Vagina (tissue), 2 donors: ENCODE measurements at regions not wholly inside any gene's neighbourhood (a gene's known extent, or its start where the extent isn't known, plus 50 kb on each side); places are given as distances from the start of the nearest gene placed in this dataset.

Experiments used
- DNase-seq, 2 donors: peaks; one replicate each; pipeline ENCODE4 v3.0.0-alpha.2; 2017; ENCODE audit errors: extremely low spot score in 2 of 2
- H3K27ac ChIP-seq: fragments of 200-600 bp; sonication (generic); one replicate; pipeline ENCODE4 v1.5.1; 2019
- H3K27me3 ChIP-seq: fragments of 200-600 bp; sonication (generic); one replicate; pipeline ENCODE4 v1.5.1; 2019
- H3K36me3 ChIP-seq, 2 donors: fragments of 200-600 bp; sonication (generic); one replicate each; pipeline ENCODE4 v1.5.1; 2017 to 2019
- H3K4me1 ChIP-seq: fragments of 200-600 bp; sonication (generic); one replicate; pipeline ENCODE4 v1.5.1; 2019
- H3K4me3 ChIP-seq, 2 donors: fragments of 200-600 bp; sonication (generic); 1 replicate in 1 of 2; 2 replicates in 1 of 2; pipeline ENCODE4 v1.5.1; 2016 to 2019
- H3K9me3 ChIP-seq: fragments of 200-600 bp; sonication (generic); one replicate; pipeline ENCODE4 v1.5.1; 2019
- POLR2A ChIP-seq, 2 donors: fragments of 450-650 bp; IDR thresholded peaks; one replicate each; pipeline ENCODE4 v1.6.1; 2017; ENCODE audit warnings: antibody characterized with exemption in 2 of 2, mild to moderate bottlenecking in 2 of 2, moderate library complexity in 2 of 2
- POLR2AphosphoS5 ChIP-seq, 2 donors: sonication (generic); formaldehyde crosslinking; IDR thresholded peaks; one replicate each; pipeline ENCODE4 v1.9.0; 2017; ENCODE audit warnings: antibody characterized with exemption in 2 of 2, mild to moderate bottlenecking in 2 of 2, low read depth in 1 of 2; ENCODE audit not compliant: insufficient read depth in 1 of 2
- intact Hi-C: fragments of 100-400 bp; cut with DNase I; formaldehyde crosslinking; loops from one replicate; pipeline ENCODE4 v1.15.1; 2023
- TF ChIP-seq, protein P1 (sequence below), 3 experiments: fragments of 450-650 bp in 2 of 3; fragments of 200-600 bp in 1 of 3; sonication (generic) in 1 of 3; IDR thresholded peaks; one replicate each; pipeline ENCODE4 v1.5.1; 2017 to 2019; ENCODE audit warnings: antibody characterized with exemption in 3 of 3, mild to moderate bottlenecking in 2 of 3, moderate library complexity in 2 of 3

GRCh38 chr9:27750566-27750965 lies 177.3 kb upstream of the C9orf72 start:
- intact Hi-C loops: no loop called here
- TF ChIP-seq POLR2A (IDR thresholded peaks at IDR 0.05) (no peak), POLR2AphosphoS5 (IDR thresholded peaks at IDR 0.05; ENCODE audit: insufficient read depth in 1 of 2, low read depth in 1 of 2) (no peak)
- TF ChIP-seq, protein P1, sequence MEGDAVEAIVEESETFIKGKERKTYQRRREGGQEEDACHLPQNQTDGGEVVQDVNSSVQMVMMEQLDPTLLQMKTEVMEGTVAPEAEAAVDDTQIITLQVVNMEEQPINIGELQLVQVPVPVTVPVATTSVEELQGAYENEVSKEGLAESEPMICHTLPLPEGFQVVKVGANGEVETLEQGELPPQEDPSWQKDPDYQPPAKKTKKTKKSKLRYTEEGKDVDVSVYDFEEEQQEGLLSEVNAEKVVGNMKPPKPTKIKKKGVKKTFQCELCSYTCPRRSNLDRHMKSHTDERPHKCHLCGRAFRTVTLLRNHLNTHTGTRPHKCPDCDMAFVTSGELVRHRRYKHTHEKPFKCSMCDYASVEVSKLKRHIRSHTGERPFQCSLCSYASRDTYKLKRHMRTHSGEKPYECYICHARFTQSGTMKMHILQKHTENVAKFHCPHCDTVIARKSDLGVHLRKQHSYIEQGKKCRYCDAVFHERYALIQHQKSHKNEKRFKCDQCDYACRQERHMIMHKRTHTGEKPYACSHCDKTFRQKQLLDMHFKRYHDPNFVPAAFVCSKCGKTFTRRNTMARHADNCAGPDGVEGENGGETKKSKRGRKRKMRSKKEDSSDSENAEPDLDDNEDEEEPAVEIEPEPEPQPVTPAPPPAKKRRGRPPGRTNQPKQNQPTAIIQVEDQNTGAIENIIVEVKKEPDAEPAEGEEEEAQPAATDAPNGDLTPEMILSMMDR (IDR thresholded peaks at IDR 0.05): no peak
- Histone ChIP-seq H3K4me3 (no peak overlapping the region), H3K9me3 (no peaks in the 10 kb centered on the region), H3K36me3 (no peaks in the 10 kb centered on the region), H3K27me3 (no peaks in the 10 kb centered on the region), H3K4me1 (no peaks in the 10 kb centered on the region), H3K27ac (no peak overlapping the region)
- no peak for DNase-seq

- Histone ChIP-seq H3K36me3 (no peaks in the 10 kb centered on the region), H3K9me3 (no peaks in the 10 kb centered on the region), H3K27me3 (no peaks in the 10 kb centered on the region), H3K27ac (no peak overlapping the region), H3K4me3 (no peak overlapping the region), H3K4me1 (no peaks in the 10 kb centered on the region)
- intact Hi-C loops: no loop called here
- DNase-seq: no peak
- TF ChIP-seq POLR2AphosphoS5 (IDR thresholded peaks at IDR 0.05; ENCODE audit: insufficient read depth in 1 of 2, low read depth in 1 of 2) (no peak), POLR2A (IDR thresholded peaks at IDR 0.05) (no peak)
- TF ChIP-seq, protein P1 (IDR thresholded peaks at IDR 0.05): no peak
These were observed 178.8 kb upstream of the C9orf72 start for GRCh38 chr9:27752069-27752468.

GRCh38 chr9:27755846-27756245 lies 182.6 kb upstream of the C9orf72 start:
- no peak overlapping the region for H3K4me3 ChIP-seq
- H3K36me3 ChIP-seq: no peaks in the 10 kb centered on the region
- no peaks in the 10 kb centered on the region for H3K9me3 ChIP-seq
- TF ChIP-seq POLR2AphosphoS5 (IDR thresholded peaks at IDR 0.05; ENCODE audit: insufficient read depth in 1 of 2, low read depth in 1 of 2): no peak
- TF ChIP-seq, protein P1 (IDR thresholded peaks at IDR 0.05): no peak
- TF ChIP-seq POLR2A (IDR thresholded peaks at IDR 0.05): no peak
- no peak overlapping the region for H3K27ac ChIP-seq
- intact Hi-C loops: no loop called here
- DNase-seq: no peak
- H3K4me1 ChIP-seq: no peaks in the 10 kb centered on the region
- no peaks in the 10 kb centered on the region for H3K27me3 ChIP-seq

DNA sequence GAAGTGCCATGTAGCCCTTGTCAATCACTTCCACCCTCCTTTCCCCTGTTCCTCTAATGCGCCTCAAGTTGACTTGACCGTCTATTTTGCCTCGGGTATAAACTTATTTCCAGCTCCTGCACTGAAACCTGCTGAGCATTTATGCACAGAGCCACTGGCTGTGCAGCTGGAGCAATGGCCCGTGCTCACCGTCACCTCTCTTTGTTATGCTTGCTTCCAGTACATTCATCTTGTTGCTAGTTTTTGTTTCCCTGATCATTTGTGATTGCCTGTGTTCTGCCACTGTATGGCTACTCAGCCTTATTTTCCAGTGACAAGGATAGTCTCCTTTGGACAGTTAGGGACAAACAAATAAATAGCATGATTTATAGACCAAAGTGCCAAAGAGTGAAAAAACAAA lies 183.1 kb upstream of the C9orf72 start:
- no peak for TF ChIP-seq POLR2A (IDR thresholded peaks at IDR 0.05)
- Histone ChIP-seq H3K27me3 (no peaks in the 10 kb centered on the region), H3K27ac (no peak overlapping the region), H3K4me3 (no peak overlapping the region), H3K9me3 (no peaks in the 10 kb centered on the region), H3K4me1 (no peaks in the 10 kb centered on the region), H3K36me3 (no peaks in the 10 kb centered on the region)
- intact Hi-C loops: no loop called here
- DNase-seq: no peak

GRCh38 chr9:27763831-27764230 lies 190.6 kb upstream of the C9orf72 start:
- DNase-seq: no peak
- intact Hi-C loops: no loop called here
- H3K4me1 ChIP-seq: no peaks in the 10 kb centered on the region
- no peaks in the 10 kb centered on the region for H3K36me3 ChIP-seq
- H3K9me3 ChIP-seq: no peaks in the 10 kb centered on the region
- H3K4me3 ChIP-seq: no peak overlapping the region
- no peak overlapping the region for H3K27ac ChIP-seq
- no peaks in the 10 kb centered on the region for H3K27me3 ChIP-seq
- TF ChIP-seq POLR2AphosphoS5 (IDR thresholded peaks at IDR 0.05; ENCODE audit: insufficient read depth in 1 of 2, low read depth in 1 of 2): no peak
- TF ChIP-seq, protein P1 (IDR thresholded peaks at IDR 0.05): no peak
- TF ChIP-seq POLR2A (IDR thresholded peaks at IDR 0.05): no peak
